Neural cell (in vitro differentiated cells): ENCODE measurements at regions not wholly inside any gene's neighbourhood (a gene's known extent, or its start where the extent isn't known, plus 50 kb on each side); places are given as distances from the start of the nearest gene placed in this dataset.
"Not testable (repeated sequence)": the region's sequence is repeated elsewhere in the genome, so short reads cannot be mapped to it uniquely, and the experiment has no call there.

Source experiments
- H2AFZ ChIP-seq: fragments of 200-600, 300-800 bp; sonication (generic), shearing (Covaris generic); 2 replicates; pipeline ENCODE4 v1.6.0; 2014; ENCODE audit warnings: low read depth, mild to moderate bottlenecking, antibody characterized with exemption, low read length, moderate library complexity
- H3F3A ChIP-seq: fragments of 200-600 bp; shearing (Covaris generic); 2 replicates; pipeline ENCODE4 v1.6.1; 2016; ENCODE audit warnings: mild to moderate bottlenecking, moderate library complexity, mixed read lengths, antibody characterized with exemption, low read length; ENCODE audit not compliant: insufficient read depth, poor library complexity, severe bottlenecking
- H3K27ac ChIP-seq: fragments of 200-600, 300-800 bp; sonication (generic), shearing (Covaris generic); 2 replicates; pipeline ENCODE4 v1.5.1; 2014; ENCODE audit warnings: mild to moderate bottlenecking, low read length, moderate library complexity
- H3K27me3 ChIP-seq: fragments of 300-800, 200-600 bp; sonication (generic), shearing (Covaris generic); 2 replicates; pipeline ENCODE4 v1.6.0; 2014; ENCODE audit warnings: mild to moderate bottlenecking, low read depth, low read length, moderate library complexity; ENCODE audit not compliant: insufficient read depth
- H3K36me3 ChIP-seq: fragments of 300-800, 200-600 bp; sonication (generic), shearing (Covaris generic); 2 replicates; pipeline ENCODE4 v1.5.1; 2014; ENCODE audit warnings: mild to moderate bottlenecking, antibody characterized with exemption, low read length, moderate library complexity; ENCODE audit not compliant: insufficient read depth
- H3K4me2 ChIP-seq: fragments of 300-800, 200-600 bp; sonication (generic), shearing (Covaris generic); 2 replicates; pipeline ENCODE4 v1.6.0; 2014; ENCODE audit warnings: mild to moderate bottlenecking, low read length
- H3K4me3 ChIP-seq: fragments of 300-800, 200-600 bp; sonication (generic), shearing (Covaris generic); 2 replicates; pipeline ENCODE4 v1.5.1; 2014; ENCODE audit warnings: mild to moderate bottlenecking, low read length, moderate library complexity
- H3K79me2 ChIP-seq: fragments of 200-600 bp; shearing (Covaris generic); replicated peaks from 2 replicates; pipeline ENCODE4 v1.6.0; 2014; ENCODE audit warnings: mild to moderate bottlenecking, low read length, moderate library complexity; ENCODE audit not compliant: insufficient read depth
- H3K9ac ChIP-seq: fragments of 300-800, 200-600 bp; sonication (generic), shearing (Covaris generic); 2 replicates; pipeline ENCODE4 v1.6.1; 2016; ENCODE audit warnings: mild to moderate bottlenecking, low read length, mixed read lengths
- H3K9me2 ChIP-seq: fragments of 200-600 bp; shearing (Covaris generic); 2 replicates; pipeline ENCODE4 v1.6.1; 2016; ENCODE audit warnings: mild to moderate bottlenecking, low read length, mixed read lengths; ENCODE audit not compliant: insufficient read depth
- H3K9me3 ChIP-seq: fragments of 200-600, 300-800 bp; sonication (generic), shearing (Covaris generic); 2 replicates; pipeline ENCODE4 v1.6.1; 2016; ENCODE audit warnings: mild to moderate bottlenecking, mixed run types, low read length, moderate library complexity, mixed read lengths
- H4K20me1 ChIP-seq: fragments of 200-600 bp; shearing (Covaris generic); 2 replicates; pipeline ENCODE4 v1.6.1; 2016; ENCODE audit warnings: mild to moderate bottlenecking, mixed run types; ENCODE audit not compliant: insufficient read depth

GRCh38 chr16:16535565-16535964 lies 156.6 kb downstream of the NPIPA7 start:
- not testable (repeated sequence) for H3K27ac ChIP-seq, H3K79me2 ChIP-seq, H3K27me3 ChIP-seq, H3K36me3 ChIP-seq, H3K9me2 ChIP-seq, H3K9ac ChIP-seq, H3F3A ChIP-seq, H2AFZ ChIP-seq, H3K9me3 ChIP-seq, H3K4me2 ChIP-seq, H4K20me1 ChIP-seq, H3K4me3 ChIP-seq

GRCh38 chr16:16536151-16536550 lies 157.2 kb downstream of the NPIPA7 start:
- H2AFZ ChIP-seq, H3K9me3 ChIP-seq, H3K36me3 ChIP-seq, H3K4me2 ChIP-seq, H3K27ac ChIP-seq, H3K27me3 ChIP-seq, H4K20me1 ChIP-seq, H3K4me3 ChIP-seq, H3K9me2 ChIP-seq, H3F3A ChIP-seq, H3K9ac ChIP-seq, H3K79me2 ChIP-seq: not testable (repeated sequence)

GRCh38 chr16:16549710-16550109 lies 170.8 kb downstream of the NPIPA7 start:
- not testable (repeated sequence) for H3K9me2 ChIP-seq, H3K36me3 ChIP-seq, H3K4me3 ChIP-seq, H3K79me2 ChIP-seq, H4K20me1 ChIP-seq, H3K27me3 ChIP-seq, H3F3A ChIP-seq, H2AFZ ChIP-seq, H3K9me3 ChIP-seq, H3K4me2 ChIP-seq, H3K9ac ChIP-seq, H3K27ac ChIP-seq

- H4K20me1 ChIP-seq, H3K79me2 ChIP-seq, H3K27ac ChIP-seq, H3K27me3 ChIP-seq, H3K9me3 ChIP-seq, H3K4me3 ChIP-seq, H3K9me2 ChIP-seq, H2AFZ ChIP-seq, H3K4me2 ChIP-seq, H3K36me3 ChIP-seq, H3F3A ChIP-seq, H3K9ac ChIP-seq: not testable (repeated sequence)
Measured at GRCh38 chr16:16550824-16551223, 171.9 kb downstream of the NPIPA7 start.

GRCh38 chr16:16552819-16553340 lies 173.9 kb downstream of the NPIPA7 start:
- not testable (repeated sequence) for H3K27me3 ChIP-seq, H3K4me3 ChIP-seq, H3K9ac ChIP-seq, H3K27ac ChIP-seq, H3K9me3 ChIP-seq, H3K9me2 ChIP-seq, H3K4me2 ChIP-seq, H3K36me3 ChIP-seq, H4K20me1 ChIP-seq, H3K79me2 ChIP-seq, H3F3A ChIP-seq, H2AFZ ChIP-seq

- H3F3A ChIP-seq, H3K4me2 ChIP-seq, H3K9me2 ChIP-seq, H3K79me2 ChIP-seq, H3K27ac ChIP-seq, H3K9me3 ChIP-seq, H3K36me3 ChIP-seq, H4K20me1 ChIP-seq, H3K27me3 ChIP-seq, H2AFZ ChIP-seq, H3K9ac ChIP-seq, H3K4me3 ChIP-seq: not testable (repeated sequence)
Measured at GRCh38 chr16:16559179-16559740, 180.3 kb downstream of the NPIPA7 start.

- not testable (repeated sequence) for H3K9me3 ChIP-seq, H3K27me3 ChIP-seq, H4K20me1 ChIP-seq, H3K27ac ChIP-seq, H2AFZ ChIP-seq, H3K79me2 ChIP-seq, H3K4me2 ChIP-seq, H3K4me3 ChIP-seq, H3F3A ChIP-seq, H3K9me2 ChIP-seq, H3K9ac ChIP-seq, H3K36me3 ChIP-seq
Measured at GRCh38 chr16:16561532-16561931, 182.6 kb downstream of the NPIPA7 start.

GRCh38 chr16:16563962-16564361 lies 185.0 kb downstream of the NPIPA7 start:
- not testable (repeated sequence) for H4K20me1 ChIP-seq, H3K9ac ChIP-seq, H3K4me3 ChIP-seq, H3K9me3 ChIP-seq, H3K79me2 ChIP-seq, H3K27ac ChIP-seq, H3K36me3 ChIP-seq, H3K27me3 ChIP-seq, H2AFZ ChIP-seq, H3K9me2 ChIP-seq, H3K4me2 ChIP-seq, H3F3A ChIP-seq
